ENCODE measurements at regions not wholly inside any gene's neighbourhood (a gene's known extent, or its start where the extent isn't known, plus 50 kb on each side); places are given as distances from the start of the nearest gene placed in this dataset.
A peak's percentile ranks its signal among the peaks of the same experiment; 100 is the strongest.

- DNase-seq (ENCODE audit: low spot score): no peak
Observed at GRCh38 chr2:8300216-8300615, 381.6 kb upstream of the ID2 start.

GRCh38 chr2:8300905-8301304 lies 381.0 kb upstream of the ID2 start:
- no peak for DNase-seq (ENCODE audit: low spot score)

GRCh38 chr2:8303322-8303832 lies 378.5 kb upstream of the ID2 start:
- no peak for DNase-seq (ENCODE audit: low spot score)

- no peak for DNase-seq (ENCODE audit: low spot score)
Observed at GRCh38 chr2:8304821-8305766, 376.8 kb upstream of the ID2 start.

GRCh38 chr2:8306530-8307351 lies 375.1 kb upstream of the ID2 start:
- DNase-seq (ENCODE audit: low spot score): no peak

- DNase-seq (ENCODE audit: low spot score): no peak
Observed at GRCh38 chr2:8307606-8308180, 374.2 kb upstream of the ID2 start.

GRCh38 chr2:8309131-8309530 lies 372.7 kb upstream of the ID2 start:
- DNase-seq (ENCODE audit: low spot score): no peak

- no peak for DNase-seq (ENCODE audit: low spot score)
Observed at GRCh38 chr2:8310557-8311455, 371.1 kb upstream of the ID2 start.

- DNase-seq (ENCODE audit: low spot score): no peak
Observed at GRCh38 chr2:8312221-8312620, 369.6 kb upstream of the ID2 start.

GRCh38 chr2:8312861-8313830 lies 368.7 kb upstream of the ID2 start:
- DNase-seq (ENCODE audit: low spot score): peak; percentile 54

- DNase-seq (ENCODE audit: low spot score): no peak
Observed at GRCh38 chr2:8314063-8314462, 367.8 kb upstream of the ID2 start.

GRCh38 chr2:8315531-8316165 lies 366.2 kb upstream of the ID2 start:
- peak; percentile 51 for DNase-seq (ENCODE audit: low spot score)

- no peak for DNase-seq (ENCODE audit: low spot score)
Observed at GRCh38 chr2:8316356-8316755, 365.5 kb upstream of the ID2 start.

GRCh38 chr2:8317418-8317817 lies 364.4 kb upstream of the ID2 start:
- DNase-seq (ENCODE audit: low spot score): no peak

GRCh38 chr2:8319219-8319618 lies 362.6 kb upstream of the ID2 start:
- no peak for DNase-seq (ENCODE audit: low spot score)

- no peak for DNase-seq (ENCODE audit: low spot score)
Observed at GRCh38 chr2:8320311-8321066, 361.4 kb upstream of the ID2 start.

- no peak for DNase-seq (ENCODE audit: low spot score)
Observed at GRCh38 chr2:8322634-8323033, 359.2 kb upstream of the ID2 start.

- peak; percentile 36 for DNase-seq (ENCODE audit: low spot score)
Observed at GRCh38 chr2:8324164-8324856, 357.5 kb upstream of the ID2 start.

Measured in SK-N-DZ (cell line).